COLO668 (cell line): ENCODE measurements at regions not wholly inside any gene's neighbourhood (a gene's known extent, or its start where the extent isn't known, plus 50 kb on each side); places are given as distances from the start of the nearest gene placed in this dataset.
"Not testable (repeated sequence)": the region's sequence is repeated elsewhere in the genome, so short reads cannot be mapped to it uniquely, and the experiment has no call there.

Experiments used
- DNase-seq: peaks from one replicate; lab custom pipeline; 2025; ENCODE audit not compliant: unreplicated experiment; lab: John Stamatoyannopoulos, UW

DNA sequence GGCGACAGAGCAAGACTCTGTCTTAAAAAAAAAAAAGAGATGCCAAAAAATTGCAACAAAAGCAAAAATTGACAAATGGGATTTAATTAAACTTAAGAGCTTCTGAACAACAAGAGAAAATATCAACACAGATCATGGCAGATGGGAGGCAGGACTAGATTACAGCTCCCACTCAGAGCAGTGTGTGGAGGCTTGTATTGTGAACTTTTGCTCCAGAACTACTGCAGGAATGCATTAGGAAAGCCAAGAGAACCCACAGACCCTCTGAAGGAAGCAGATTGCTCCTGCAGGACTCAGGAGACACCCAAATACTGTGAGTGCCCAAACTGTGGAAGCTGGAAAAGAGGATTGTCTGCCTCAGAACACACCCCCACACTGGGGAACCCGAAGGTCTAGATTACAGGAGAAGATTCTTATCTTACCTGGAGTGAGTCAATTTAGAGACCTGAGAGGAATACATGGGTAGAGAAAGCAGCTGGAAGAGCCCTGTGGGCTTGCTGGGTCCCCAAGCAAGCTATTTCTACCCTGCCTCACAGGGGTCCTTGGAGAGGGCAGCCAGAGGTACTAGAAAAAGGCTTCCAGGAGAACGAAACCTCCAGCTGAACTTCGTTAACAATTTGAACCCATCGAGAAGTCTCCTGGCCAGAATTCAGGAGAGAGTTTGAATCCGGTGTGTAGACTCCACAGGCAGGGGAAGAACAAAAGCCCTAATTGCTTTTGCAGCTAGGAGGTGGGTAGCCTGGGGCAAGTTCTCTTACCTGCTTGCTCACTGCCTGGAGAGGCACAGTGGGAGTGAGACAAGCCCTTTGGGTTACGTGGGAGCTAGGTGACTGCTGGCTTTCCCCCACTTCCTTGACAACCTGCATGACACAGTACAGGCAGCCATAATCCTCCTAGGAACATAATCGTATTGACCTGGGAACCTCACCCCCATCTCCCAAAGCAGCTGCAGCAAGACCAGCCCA is 593.4 kb upstream of the RGMB start:
- no peak for DNase-seq

DNA sequence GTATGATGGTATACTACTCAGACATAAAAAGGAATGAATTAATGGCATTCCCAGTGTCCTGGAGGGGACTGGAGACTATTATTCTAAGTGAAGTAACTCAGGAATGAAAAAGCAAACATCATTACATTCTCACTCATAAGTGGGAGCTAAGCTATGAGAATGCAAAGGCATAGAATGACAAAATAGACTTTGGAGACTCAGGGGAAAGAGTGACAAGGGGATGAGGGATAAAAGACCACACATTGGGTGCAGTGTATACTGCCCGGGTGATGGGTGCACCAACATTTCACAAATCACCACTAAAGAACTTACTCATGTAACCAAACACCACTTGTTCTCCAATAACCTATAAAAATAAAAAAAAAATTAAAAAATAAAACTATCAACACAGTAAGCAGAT is 587.3 kb upstream of the RGMB start:
- no peak for DNase-seq

DNA sequence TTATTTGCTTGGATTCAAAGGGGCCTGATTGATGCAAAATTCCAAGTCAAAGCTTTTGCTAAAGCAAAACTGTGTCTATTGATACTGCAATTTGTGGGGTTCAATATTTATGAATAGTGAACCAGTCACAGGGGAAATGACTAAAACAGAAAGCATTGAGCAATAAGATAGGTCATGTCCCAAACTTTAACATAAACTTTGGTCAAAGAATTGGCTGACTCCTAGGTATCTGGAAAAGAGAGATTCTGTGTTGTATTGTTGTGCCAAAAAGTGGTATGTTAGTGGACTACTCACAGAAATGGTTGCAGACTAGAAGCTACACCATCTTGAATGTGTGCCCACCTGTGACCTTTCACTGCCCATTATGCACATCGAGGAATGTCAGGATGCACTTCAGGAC is 585.5 kb upstream of the RGMB start:
- DNase-seq: no peak

DNA sequence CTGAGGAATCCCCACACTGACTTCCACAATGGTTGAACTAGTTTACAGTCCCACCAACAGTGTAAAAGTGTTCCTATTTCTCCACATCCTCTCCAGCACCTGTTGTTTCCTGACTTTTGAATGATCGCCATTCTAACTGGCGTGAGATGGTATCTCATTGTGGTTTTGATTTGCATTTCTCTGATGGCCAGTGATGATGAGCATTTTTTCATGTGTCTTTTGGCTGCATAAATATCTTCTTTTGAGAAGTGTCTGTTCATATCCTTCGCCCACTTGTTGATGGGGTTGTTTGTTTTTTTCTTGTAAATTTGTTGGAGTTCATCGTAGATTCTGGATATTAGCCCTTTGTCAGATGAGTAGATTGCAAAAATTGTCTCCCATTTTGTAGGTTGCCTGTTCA is 583.1 kb upstream of the RGMB start:
- not testable (repeated sequence) for DNase-seq

DNA sequence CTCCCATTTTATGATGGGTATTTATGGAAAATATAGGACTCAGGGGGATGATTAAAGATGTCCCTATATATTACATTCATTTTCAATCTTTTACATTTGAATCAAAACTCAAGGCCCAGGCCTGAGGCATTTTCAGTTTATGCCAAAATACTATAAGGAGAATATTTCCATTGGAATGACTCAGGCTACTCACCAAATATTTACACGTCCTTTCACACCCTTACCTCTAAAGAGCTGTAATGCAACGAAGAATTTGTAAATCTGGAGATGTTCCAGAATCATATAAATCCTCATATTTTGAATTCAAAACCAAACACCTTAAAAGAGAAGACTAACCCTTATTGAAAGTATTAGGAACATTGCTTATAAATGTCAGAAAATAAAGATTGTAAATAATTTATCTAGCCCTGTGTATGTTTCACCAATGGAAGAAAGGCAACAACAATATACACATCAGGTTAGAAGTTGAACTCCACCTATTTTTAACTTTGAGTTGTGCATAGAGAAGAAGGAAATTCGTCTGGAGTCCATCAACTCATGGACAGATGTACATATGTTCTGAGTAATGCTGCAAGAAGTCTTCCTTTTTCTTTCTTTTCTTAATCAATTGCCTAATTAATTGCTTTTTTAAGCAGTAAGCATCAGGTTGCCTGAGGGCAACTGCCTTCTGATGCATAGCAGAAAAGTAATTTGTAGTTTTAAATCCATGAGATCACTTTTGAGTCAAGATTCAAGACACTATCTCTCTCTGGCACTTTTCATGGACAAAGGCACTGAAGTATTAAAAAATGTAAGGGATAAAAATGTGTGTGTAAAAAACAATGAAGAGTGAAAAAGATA is 579.3 kb upstream of the RGMB start:
- no peak for DNase-seq

DNA sequence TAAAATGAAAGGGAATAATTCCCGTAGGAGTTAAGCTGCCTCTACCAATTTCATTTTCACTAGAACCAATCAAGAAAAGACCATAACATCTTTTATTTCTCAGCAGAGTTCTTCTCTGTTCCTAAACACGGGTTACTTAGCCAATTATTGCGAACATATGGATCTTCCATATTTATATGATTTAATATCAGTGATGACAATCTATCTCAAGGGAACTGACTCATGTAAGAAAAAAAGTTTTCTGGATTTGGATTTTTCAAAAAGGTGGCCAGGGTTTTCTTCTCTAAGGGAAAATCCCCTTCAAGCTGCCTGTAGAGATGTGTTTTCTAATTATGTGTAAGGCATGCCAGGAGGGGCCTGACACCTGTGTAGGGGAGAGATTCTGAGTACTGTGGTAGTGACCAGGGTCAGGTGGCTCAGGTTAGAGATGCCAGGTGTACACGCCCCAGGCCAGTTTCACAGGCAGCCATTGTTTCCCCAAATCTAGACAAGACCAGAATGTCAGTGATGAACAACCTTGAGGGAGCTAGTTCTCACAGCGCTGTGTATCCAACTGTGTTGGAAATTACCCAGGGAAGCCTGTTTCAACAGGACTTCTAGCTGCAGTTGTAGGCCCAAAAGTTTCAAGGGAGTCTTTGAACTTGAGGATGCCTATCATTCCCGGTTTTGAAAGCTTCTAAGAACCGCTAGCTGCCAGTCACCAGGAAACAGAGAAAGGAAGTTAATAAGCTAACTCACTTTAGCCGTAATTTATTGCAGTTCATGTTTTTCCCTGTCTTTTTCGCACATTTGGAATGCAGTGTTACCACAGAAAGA is 572.5 kb upstream of the RGMB start:
- no peak for DNase-seq

DNA sequence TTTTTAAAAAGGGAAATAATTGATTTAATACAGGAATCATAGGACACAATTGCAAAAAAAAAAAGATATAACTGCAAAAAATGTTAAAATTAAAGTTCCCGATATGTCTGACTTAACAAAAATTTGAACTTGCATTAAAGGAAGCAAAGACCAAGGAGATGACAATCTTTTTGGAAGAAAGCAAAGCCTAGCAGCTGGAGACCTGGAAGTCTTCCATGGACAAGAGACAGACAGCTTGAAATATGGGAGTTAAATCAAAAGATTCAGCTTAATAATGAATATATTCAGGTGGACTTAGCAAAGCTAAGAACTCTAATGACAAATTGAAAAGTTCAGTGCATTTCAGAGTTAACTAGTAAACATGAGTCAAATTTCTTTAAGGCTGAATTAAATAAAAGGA is 568.7 kb upstream of the RGMB start:
- DNase-seq: no peak

DNA sequence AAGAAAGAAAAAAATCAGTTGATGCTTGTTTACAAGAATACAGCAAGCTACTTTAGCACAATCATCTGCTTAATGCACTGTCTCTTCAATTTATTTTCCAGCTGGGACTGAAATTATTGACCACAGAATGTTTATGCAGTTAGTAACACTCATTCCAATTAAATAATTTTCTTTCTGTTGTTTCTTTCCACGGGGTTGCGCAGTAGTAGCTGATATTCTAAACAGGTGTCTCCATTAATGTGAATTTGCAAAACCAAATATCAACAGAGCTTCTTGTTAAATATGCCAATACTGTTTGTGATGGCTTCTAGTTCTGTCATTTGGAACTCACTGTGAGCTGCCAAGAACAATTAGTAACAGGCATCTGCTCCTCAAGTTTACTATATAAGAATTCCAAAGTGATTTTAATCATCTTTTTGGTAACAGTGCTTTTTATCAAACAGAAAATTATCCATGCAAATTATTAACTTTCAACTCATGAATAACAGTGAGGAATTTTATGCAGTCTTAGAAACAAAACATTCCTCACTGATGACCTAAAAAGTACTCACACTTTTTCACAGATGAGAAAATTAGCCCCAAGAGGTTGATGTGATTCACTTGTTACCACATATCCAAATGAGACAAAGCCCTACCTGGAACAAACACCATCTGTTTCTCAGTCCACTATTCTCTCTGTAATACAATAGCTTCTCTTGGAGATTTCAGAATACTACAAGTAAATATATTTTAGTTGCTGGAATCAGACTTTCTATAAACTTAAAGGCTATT is 567.6 kb upstream of the RGMB start:
- DNase-seq: no peak

DNA sequence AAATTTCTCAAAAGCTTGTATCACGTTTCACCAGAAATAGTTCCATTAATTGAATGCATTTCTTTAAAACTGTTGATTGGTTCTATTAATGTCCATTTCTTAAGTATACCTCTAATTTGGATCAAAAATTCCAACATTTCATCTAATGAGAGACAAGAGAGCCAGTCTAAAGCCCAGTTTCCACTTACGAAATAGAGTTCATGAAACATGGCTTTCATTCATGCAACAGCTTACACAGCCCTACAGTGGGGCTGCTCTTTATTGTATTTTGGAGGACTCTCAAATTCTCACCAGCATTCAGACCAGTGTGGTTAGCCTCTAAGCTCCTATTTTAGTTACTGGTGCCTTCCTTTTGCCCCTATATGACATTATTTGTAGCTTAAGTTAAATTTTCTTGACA is 566.9 kb upstream of the RGMB start:
- DNase-seq: no peak

DNA sequence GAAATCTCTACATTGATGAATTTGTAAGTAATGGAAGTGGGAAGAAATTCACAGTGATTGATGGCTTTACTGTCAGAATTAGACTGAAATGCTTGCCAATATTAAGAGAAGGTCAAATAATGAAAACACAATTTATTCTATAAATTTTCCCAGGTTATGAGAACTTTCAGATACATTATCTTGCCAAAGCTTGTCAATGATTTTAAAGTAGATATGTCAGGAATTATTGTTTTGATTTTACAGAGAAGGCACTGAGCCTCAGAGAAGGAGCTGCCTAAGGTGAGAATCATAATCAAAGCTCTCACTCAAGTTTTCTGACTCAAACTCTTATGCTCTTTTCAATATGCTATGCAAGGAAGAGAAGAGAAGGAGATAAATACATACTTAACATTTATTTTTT is 564.0 kb upstream of the RGMB start:
- no peak for DNase-seq

DNA sequence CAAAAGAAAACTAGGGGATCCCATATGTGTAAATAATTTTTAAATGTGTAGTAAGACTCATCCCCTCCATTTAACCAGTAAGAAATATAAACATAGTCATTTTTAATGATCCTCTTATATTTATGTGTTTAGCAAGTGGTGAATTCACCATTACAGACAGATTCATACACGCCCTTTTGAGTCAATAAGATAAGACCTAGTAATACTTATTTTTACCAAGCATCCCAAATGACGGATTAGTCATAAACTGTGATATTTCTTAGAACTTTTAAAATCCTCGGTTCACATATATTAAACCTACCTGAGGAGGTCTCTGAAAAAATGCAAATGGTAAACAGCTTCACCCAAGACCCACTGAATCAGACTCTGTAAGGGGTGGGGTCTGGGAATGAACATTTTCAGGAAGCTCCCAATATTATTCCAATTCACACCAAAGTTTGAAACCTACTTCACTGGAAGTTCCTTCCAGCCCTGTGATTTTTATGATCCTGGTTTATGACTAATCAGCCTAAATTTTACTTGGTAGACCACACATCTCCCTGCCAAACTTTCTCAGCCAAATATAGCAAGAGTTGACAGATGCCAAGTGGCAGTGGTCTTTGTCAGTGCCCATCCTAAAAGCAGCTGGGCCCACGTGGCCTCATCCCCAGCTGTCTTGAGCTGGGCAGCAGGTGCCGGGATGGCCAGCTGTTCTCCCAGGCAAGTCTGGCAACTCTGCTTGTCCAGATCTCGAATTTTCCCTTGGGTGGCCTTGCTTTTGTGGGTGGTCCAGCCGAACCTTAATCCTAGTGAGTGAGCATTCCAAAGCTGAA is 559.0 kb upstream of the RGMB start:
- DNase-seq: no peak

DNA sequence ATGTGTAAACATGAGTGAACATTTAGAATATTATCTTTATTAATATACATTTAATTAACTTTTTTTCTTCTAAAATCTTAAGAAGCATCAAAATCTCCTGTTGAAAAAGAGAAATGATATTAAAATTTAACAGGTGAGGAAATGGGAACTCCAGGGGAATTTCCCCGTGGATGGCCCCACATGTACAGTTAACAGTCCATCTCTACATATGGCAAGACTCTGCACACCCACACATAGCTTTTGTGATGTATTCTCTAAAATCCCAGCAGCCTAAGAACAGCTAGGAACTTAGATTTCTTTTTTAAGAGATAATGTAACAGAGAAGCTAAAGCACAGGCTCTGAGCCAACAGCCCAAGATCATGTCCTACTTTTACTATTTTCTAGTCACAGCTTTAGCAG is 556.3 kb upstream of the RGMB start:
- no peak for DNase-seq

DNA sequence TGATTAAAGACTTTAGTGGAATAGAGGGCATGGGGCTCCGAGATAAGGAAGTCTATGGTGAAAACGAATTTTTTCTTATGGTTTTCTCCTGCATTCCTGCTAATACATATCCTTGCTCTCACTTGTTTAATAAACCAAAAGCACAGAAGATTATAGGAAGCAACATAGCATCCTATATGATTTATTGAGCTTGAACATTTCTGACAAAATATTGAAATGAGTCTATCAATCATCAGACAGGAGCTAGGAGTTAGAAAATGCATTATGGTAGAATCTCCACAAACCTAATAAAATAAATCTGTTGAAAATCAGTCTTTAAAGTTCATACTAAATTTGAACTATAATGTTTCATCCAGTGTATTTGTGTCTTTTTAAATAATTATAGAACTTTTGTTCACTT is 554.6 kb upstream of the RGMB start:
- no peak for DNase-seq

DNA sequence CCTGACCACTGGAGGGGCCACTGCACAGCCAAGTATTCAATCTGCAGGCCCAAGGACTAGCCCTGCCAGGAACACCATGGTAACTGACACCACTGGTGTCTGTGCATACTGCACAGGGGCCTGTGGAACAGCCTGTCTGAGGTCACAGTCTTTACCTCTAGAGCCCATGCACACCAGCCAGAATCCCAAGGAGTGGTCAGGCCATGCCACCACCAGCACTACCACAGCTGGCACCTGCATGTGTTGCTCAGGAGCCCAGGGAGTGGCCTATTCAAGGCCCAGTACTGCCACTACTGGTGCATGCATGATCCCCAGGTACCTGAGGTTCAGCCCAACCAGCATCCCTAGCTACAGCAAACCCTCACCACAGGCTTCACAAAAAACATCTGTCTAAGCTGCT is 546.0 kb upstream of the RGMB start:
- DNase-seq: no peak

DNA sequence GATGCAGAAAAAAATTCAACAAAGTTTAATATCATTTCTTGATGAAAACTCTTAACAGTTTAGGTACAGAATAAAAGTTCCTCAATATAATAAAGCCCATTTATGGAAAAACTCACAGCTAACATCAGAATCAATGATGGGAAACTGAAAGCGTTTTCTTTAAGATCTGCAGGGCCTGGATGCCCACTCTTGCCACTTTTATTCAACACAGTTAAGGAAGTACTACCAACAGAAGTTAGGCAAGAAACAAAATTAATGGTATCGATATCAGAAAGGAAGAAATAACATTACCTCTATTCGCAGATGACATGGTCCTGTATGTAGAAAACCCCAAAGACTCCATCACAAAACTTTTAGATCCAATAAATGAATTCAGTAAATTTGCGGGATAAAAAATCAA is 542.4 kb upstream of the RGMB start:
- no peak for DNase-seq

DNA sequence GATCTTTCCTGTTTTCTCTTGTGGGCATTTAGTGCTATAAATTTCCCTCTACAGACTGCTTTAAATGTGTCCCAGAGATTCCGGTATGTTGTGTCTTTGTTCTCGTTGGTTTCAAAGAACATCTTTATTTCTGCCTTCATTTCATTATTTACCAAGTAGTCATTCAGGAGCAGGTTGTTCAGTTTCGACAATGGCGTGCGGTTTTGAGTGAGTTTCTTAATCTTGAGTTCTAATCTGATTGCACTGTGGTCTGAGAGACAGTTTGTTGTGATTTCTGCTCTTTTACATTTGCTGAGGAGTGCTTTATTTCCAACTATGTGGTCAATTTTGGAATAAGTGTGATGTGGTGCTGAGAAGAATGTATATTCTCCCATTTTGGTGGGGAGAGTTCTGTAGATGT is 535.7 kb upstream of the RGMB start:
- DNase-seq: not testable (repeated sequence)

DNA sequence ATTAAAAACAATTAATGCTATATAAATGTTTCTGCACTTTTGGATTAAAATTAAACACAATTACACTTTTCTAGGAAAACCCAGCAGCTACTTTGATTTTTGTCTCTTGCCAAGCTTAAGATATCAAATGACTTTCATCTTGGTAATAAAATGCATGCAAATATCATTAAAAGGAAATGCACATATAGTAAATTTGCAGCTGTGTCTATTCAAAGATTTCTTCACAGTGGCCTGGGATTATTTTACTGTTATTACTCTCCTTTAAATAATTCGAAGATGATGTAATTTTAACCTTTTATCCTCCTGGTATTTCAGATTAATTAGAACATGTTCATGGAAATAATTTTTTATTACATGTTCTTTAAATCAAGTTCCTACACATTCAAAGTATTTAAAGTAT is 529.5 kb upstream of the RGMB start:
- DNase-seq: no peak

DNA sequence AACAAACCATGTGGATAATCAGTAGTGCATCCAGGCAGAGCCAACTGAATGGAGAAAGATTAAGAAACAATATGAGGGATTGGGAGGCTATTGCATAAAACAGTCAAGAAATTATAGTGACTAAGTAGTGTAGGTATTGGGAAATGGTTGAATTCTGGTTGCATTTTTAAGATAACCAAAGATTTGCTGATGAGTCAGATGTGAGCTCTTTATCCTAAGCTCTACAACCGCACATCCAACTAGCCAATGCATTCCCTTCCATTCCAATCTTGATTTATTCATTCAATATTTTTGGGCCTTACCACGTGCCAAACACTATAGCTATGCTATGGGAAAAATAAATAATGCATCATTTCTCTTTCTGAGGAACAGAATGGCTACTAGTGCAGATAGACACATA is 524.5 kb upstream of the RGMB start:
- no peak for DNase-seq

DNA sequence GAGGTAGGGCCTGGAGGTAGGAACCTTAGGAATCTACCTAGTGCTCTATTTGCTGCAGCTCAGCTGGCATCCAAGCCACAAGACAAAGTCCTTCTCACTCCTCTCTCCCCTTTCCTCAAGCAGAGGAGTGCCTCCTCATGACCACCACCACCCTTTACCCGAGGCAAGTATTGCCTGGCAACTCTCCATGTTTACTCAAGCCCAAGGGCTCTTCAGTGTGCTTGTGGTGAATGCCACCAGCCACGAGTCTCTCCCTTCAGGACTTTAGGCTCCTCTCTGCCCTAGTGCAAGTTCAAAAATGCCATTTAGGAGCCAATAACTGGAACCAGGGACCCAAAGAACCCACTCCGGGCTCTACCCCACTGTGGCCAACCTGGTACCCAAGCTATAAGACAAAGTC is 514.5 kb upstream of the RGMB start:
- no peak for DNase-seq

DNA sequence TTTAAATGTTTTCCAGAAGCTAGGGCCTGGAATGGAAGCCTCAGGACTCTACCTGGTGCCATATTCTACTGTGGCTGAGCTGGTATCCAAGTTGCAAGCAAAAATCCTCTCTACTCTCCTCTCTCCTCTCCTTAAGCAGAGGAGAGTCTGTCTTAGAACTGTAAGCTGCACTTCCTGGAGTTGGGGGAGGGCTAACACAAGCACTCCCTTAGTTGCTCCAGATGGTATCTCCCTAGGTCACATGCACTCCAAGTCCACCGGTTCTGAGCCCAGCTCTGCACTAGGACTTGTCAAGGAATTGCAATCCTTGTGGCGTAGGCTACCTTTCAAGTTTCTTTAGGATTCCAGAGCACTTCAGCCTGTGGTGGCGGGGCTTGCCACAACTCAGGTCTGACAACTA is 513.9 kb upstream of the RGMB start:
- DNase-seq: no peak
